GM19452 (cell line): ENCODE measurements at regions not wholly inside any gene's neighbourhood (a gene's known extent, or its start where the extent isn't known, plus 50 kb on each side); places are given as distances from the start of the nearest gene placed in this dataset.

Experiments used
- ATAC-seq: cut with Tn5 transposase; IDR thresholded peaks from one replicate; pipeline ENCODE4 v1.9.1; 2021; ENCODE audit not compliant: unreplicated experiment

DNA sequence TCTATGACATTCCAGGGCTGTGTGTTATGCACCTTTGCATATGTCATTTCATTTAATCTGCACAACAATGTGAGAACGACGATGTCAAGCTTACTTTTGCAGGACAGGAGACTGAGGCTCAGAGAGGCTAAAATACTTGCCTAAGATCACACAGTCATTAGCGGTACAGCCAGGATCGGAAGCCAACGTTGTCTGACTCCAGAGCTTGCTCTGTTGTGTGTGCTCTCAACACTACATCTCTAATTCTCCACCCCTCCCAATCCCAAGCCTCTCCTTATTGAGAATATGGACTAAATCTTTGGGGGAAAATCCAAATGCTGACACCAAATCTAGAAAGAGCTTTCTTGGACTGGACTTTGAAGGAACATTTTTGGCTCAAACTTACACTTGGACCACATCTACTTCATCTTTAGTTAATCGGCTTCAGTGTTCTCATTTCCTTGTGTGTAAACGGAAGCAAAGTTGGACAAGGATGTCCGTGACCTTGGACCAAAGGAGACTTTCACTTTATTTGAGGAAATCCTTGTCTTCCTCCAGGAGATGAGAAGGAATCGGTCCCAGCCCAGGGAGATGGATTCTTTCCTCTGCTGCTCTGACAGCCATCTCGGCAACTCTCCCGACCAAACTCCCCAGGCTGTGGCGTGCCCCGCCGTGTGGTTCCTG lies 242.4 kb downstream of the LPIN1 start:
- no peak for ATAC-seq

DNA sequence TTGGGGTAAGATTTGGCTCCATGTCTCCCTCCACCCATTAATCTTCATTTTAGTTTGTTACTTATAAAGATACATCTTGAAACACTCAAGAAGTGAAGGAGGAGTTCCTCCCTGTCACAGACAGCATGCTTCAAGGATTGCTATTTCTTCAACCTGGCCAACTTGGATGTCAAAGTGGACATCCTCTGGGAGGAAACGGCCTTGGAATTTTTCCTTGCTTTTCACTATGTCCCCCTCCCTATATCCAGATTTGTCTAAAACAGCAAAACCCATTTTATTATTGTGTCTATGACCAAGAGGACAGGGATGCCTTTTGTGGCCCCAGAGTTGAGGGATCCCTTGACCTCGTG lies 242.9 kb downstream of the LPIN1 start:
- no peak for ATAC-seq

DNA sequence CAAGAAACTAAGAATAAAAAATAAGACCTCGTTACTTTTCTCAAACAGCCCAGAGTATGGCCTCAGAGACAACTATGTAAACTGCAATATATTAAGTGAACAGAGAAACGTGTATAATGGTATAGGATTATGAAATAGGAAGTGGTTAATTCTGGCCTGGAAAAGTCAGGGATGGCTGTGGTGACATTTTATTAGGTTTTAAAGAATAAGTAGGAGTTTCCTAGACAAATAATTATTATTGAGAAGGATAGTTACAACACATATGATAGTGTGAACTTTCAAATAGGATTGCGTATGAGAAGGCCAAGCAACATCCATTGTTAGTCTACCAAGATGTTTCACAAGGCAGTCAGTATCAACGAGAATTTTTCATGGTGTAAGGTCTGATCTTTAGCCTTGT lies 244.1 kb downstream of the LPIN1 start:
- ATAC-seq, result no peak

DNA sequence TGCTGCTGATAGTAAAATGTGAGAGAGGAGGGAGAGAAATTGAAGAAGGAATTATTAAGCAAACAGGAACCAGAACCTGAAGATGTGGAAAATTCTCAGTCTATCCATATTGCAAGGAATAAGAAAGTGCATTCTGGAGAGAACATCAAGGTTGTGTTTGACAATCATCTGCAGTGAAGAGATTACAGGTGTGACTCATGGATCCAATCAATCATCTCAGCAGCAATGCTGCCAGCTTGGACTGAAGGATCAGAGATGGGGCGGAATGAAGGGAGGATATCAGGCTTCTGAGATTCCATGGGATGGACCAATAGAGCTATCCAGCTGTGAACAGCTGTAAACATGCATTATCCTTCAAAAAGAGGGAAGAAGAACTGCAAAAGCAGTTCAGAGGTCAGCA lies 247.3 kb downstream of the LPIN1 start:
- no peak for ATAC-seq

DNA sequence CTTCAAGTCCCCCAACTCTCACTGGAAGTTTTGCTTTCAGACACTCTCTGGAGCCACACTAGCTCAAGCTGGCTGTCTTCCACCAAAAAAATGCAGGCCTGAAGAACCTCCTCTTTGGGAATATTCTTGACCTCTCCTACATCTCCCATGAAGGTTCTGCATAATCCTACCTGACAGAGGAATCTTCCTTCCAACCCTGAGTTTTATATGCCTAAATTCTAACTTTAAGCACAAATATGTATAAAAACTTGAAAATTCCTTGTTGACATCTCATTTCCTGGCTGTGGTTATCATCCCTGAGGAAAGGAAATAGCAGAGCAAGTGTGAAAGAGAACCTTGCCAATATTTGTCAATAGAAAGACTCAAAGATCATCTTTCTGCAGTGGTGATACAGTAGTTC lies 249.0 kb downstream of the LPIN1 start:
- ATAC-seq, result no peak

DNA sequence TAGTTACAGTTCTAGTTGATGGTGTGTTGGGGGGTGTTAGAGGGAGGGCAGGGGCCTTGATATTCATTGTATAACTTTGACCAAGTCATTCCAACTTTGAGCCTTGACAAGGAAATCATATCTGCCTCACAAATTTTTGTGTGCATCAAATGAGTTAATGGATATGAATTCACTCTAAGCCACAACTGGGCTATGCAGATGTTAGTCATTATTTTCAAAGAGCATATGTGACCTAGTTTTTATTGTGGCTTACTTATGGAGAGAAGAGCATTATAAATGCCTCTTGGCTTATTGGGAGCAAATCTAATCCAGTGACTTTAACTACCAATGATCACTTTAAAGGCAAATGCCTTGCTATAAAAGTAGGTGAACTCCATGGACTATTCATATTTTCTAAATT lies 250.2 kb downstream of the LPIN1 start:
- ATAC-seq, result no peak

DNA sequence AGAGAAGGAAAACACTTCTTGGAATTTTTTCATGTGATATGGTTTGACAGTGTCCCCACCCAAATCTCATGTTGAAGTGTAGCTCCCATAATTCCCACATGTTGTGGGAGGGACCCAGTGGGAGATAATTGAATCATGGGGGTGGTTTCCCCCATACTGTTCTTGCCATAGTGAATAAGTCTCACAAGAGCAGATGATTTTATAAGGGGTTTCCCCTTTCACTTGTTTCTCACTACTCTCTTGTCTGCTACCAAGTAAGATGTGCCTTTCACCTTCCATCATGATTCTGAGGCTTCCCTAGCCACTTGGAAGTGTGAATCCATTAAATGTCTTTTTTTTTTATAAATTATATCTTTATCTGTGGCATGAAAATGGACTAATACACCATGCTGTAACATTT lies 250.7 kb downstream of the LPIN1 start:
- no peak for ATAC-seq

DNA sequence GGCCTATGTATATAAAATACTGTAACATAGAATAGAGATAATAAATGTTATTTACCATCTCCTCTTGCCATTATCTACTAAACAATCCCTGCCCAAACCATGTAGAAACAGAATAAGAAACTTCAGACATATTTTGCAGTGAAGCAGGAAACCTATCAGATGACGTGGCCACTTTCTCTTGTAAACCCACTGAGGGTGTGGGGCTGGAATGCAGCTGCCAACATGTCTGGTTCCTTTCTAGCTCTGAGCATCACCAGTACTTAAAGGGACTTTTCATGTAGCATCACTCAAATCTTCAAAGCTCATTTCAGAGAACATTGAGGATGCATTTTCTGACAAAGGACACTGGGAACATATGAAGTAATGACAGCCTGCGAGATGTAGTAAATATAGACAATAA lies 251.8 kb downstream of the LPIN1 start:
- ATAC-seq, result no peak

DNA sequence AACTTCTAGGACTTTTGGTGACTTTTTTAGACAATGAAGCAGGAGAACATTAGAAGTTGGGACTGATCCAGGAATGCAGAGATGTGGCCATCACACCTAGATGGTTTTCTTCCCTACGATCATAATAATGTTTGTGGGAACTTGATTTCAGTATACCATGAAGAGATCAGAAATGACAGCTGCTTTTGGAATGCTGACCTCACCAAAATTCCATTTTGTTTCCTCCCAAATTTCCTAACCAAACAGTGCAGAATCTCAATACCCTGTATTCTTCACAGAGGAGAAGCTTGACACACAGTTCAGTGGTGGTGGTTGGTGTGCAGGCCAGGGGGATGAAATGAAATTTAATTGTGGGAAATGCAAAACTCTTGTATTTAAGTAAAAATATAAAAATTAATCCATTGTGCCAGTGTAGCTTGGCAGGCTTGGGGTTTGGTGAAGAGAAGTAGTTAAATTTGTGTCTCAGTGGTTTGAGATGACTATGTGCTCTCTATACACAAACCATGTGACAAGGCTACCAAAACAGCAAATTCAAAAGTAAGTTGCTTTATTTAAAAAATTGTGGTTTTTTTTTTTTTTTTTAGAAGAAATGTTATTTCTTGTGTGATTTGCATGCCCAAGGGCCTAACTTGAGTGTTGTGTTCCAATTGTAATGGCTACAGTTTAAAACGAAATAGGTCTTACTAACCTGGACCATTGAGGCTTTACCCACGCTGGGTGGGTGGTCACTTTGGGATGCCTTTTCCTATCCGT lies 252.4 kb downstream of the LPIN1 start:
- ATAC-seq, result no peak

DNA sequence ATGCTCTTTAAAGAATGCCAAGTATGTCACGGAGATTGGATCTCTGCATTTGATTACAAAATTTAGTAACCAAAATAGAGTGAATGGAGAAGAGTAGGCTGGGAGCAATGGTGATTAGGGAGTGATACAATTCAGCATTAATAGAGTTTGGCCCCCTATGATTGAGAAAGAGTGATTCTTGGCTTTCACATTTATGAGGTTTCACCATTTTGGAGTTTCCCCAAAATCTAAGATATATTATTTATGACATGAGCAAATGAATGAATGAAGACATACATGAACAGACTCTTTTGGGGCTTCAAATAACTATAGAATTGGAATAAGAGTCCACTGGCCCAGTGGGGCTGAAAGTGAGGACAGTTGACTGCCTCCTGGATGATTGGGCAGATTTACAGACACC lies 255.2 kb downstream of the LPIN1 start:
- ATAC-seq, result no peak

DNA sequence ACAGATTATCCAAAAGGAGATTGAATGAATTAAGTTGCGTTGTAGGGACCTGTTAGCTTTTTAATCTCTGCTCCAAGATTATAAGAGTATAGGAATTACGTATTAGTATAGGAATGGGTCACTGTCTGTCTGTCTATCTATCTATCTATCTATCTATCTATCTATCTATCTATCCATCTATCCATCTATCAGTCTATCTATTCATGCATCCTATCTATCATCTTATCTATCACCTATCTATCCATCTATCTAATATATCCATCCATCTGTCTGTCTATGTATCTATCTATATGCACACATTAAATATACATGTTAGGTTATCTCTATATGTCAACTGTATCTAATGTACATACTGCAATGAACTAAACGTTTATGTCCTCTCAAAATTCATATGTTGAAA lies 255.8 kb downstream of the LPIN1 start:
- ATAC-seq, result no peak

DNA sequence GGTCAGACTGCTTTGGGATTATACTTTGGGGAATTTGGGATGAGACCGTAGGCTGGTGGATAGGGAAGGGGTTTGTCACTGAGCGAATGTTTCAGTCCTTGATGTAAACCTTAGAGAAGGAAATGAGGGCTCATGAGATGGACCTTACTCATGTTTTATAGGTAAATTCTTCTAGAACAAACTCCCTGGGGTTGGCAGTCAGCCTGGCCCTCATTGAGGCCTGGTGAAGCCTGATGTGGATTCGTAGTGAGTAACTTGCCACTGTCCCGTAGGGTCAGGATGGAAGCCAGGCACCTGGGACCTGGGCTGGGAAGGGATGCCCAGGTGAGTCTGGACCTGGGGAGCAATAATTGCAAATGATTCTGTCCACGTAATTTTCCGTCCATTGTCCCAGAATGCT lies 258.3 kb downstream of the LPIN1 start:
- ATAC-seq, result no peak

DNA sequence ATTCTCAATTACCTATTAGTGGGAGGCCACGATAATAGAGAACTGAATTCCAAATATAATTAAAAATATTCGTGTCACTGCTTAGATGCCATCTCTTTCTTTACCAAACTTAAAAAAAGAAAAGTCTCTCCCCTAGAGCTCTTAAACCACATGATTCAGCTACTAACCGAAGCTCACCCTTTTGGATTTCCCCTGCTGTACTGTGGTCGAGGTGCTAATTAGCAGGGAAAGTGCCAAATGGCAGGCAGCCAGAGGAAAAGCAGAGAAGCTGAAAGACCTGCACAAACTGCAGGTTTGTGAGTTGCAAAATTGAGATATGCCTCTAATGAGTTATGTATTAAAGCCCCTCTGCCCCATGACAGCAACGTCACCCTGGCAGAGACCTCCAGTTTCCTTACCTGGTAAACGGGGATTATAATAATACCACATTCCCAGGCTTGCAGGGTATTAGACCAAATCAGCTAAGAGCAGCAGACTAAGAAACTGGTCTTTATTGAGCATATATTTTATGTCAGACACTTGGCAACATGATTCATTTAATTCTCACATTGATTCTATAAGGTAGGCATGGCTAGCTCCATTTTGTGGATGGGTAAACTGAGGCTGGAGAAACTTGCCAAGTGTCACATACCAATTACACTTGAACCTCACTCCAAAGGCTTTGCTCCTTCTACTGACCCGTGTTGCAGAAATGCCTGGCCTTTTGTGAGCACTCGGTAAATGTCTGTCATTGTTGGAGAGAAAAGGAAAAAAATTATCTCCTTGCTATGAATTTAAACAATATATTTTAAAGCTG lies 259.7 kb downstream of the LPIN1 start:
- ATAC-seq, result peak; percentile 75

DNA sequence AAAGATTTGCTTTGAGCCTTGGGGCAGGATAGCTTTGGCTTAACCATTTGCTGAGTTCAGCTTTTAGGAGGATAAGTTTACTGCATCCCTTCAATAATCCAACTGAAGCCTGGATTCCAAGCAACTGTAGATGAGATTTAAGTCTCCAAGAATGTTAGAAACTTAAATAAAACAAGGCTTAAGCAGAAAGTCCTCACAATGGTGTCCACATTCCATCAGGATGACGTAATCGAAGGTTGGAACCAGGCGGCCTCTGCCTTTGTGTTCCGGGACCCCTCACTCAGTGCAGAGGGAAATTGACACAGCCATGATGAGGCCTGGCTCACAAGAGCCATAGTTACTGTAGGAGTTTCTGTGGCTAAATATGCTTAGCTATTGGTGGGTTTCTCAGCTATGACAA lies 260.4 kb downstream of the LPIN1 start:
- no peak for ATAC-seq

DNA sequence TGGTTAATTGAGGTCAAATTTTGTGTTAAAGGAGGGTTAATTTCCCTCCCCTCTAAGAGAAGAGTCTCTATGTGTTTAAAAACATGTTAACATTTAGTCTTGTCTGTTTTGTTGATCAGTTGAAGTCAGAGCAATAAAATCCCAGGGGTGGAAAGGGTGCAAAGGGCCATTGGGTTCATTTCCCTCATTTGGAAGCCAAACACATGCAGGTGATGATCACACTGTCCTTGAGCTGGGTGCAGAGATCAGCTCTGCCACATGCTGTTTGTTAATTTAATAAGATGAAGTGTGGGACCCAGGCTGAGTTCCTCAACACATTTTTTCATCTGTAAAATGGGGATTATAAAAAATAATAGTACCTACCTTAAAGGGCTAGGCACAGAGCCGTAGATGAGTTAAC lies 260.9 kb downstream of the LPIN1 start:
- ATAC-seq, result no peak

DNA sequence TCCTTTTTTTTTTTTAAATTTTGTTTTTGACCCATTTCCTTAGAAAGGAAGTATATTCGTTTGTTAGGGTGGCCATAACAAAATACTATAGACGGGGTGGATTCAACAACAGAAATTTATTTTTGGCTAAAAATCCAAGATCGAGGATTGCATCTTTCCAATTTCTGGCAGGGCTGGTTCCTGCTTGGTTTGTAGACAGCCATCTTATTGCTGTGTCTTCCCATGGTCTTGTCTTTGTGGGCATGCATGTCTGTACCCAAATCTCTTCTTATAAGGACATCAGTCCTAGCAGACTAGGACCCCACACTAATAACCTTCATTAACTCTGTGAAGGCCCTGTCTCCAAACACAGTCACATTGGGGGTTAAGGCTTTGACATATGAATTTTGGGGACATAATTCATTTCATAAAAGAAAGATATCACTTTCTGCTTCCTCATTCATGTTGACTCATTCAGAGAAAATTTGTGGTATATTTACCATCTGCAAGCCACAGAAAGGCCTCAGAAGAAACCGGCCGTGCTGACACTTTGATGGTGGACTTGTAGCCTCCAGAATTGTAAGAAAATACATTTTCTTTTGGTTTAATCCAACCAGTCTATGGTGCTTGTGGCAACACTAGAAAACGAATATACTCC lies 262.1 kb downstream of the LPIN1 start:
- peak; percentile 67 for ATAC-seq

DNA sequence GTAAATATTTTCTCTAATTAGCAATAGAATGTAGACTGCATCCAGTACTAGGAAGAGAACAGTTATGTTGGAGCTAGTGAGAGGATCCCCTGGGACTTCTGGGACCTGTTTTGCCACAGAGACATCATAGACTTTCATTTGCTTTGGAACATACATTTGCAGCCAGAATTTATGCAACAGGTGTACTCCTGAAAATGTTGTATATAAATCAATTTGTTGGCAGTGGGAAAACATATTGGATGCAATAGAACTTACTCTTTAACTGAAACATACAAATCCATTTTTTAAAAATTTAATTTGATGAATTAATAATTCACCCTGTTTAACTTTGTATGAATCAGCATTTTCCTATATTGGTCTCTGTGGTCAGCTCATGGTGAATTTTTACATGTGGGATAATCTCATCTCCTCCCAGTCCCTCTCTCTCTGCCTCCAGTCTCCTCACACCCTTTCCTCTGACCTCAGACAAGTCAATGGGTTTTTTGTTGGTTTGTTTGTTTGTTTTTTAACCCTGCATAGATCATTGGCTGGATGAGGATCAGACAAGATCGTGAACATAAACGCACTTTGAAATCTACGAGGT lies 263.0 kb downstream of the LPIN1 start:
- no peak for ATAC-seq

DNA sequence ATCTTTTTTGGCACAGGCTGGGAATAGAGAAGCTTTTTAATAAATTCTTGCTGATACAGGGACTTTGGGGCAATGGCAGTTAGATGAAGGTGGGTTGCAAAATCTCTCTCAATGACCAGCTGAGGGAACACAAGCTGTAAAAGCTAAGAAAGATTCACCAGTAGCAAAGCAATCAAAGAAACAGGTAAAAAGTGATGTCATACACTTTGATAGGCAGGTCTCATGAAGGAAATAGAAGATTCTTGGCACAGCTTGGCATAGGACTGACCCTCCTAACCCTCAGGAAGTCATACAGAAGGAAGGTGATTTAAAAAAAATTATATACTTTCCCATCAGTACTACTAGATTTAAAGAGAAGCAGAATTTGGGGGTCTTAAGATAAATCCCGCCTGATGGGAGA lies 263.6 kb downstream of the LPIN1 start:
- no peak for ATAC-seq

DNA sequence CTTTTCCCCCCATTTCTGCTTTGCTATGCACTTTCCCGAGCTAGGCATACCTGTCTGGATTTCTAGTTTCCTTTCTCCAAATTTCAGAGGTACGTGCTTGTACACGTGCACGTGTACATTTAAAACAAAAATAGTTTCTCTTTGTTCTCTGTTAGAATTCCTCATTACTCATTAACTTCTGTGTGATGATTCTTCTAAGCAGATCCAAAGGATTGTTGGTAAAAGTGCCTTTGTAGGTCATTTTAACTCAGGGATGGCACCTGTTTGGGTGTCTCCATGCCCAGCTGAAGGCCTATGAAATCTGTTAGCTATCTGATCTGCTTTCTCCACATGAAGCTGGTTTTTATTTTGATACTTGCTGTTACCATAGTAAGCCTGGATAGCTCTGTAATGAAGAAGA lies 264.3 kb downstream of the LPIN1 start:
- no peak for ATAC-seq

DNA sequence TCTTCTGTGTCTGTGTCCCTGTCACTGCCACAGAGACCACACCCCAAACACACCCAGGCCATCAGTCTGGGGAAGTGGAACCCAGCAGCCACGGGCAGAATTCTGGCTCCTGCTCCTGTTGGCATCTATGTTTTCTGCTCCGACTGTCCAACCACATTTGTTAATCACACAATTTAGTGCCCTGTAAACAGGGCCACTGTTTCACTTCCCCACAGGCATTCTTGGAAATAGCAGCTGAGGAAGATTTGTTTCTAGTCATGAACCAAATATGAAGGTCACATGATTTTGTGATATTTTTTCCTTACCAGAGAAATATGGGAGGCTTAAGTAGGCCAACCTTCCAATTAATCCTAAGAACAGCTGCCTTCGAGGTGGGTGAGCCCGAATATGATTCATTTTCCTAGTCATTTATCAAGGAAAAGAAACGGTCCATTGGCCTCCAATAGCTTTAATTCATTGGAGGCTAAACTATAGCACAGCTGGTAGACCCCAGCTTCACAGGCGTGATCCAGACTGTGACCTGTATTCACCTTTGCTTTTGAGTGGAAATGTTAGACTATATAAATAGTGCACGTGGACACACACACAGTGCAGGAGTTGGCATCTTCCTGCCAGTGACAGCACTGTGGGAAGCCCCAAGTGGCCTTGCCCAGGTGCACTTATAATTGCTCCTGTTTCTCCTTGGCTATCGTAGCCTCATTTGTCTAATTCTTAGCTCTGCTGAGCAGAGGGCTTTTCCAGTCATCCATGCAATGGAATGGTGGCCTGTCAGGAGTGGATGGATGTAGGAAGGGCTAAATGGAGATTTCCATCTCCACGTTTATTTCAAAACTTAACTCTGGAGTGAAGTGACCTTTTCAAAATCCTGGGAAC lies 267.9 kb downstream of the LPIN1 start:
- no peak for ATAC-seq
